Activated CD8-positive, alpha-beta T cell treated with anti-CD3 and anti-CD28 coated beads for 36 hours (primary cell): ENCODE measurements at regions not wholly inside any gene's neighbourhood (a gene's known extent, or its start where the extent isn't known, plus 50 kb on each side); places are given as distances from the start of the nearest gene placed in this dataset.
A peak's percentile ranks its signal among the peaks of the same experiment; 100 is the strongest.

Experiments
- ATAC-seq: fragments of 200-7000 bp; cut with Tn5 transposase; one replicate; pipeline ENCODE4 v1.10.0; 2021; ENCODE audit warnings: mild to moderate bottlenecking, moderate library complexity
- CTCF ChIA-PET: fragments of 350-600 bp; sonication (Branson Sonifier 250); formaldehyde crosslinking; loops from one replicate; lab custom pipeline; 2021; ENCODE audit warnings: antibody characterized with exemption; lab: Charles Lee
- POLR2A ChIA-PET: fragments of 350-600 bp; sonication (Branson Sonifier 250); formaldehyde crosslinking; loops from one replicate; lab custom pipeline; 2021; ENCODE audit warnings: antibody characterized with exemption; lab: Charles Lee
- DNase-seq: peaks from one replicate; pipeline ENCODE4 v3.0.0-alpha.2; 2020
- H3K27ac Mint-ChIP-seq: one replicate; pipeline ENCODE4 v1.8.0; 2021; ENCODE audit warnings: mild to moderate bottlenecking, mixed read lengths
- H3K27me3 Mint-ChIP-seq: one replicate; pipeline ENCODE4 v1.8.0; 2021; ENCODE audit warnings: mixed read lengths
- H3K36me3 Mint-ChIP-seq: one replicate; pipeline ENCODE4 v1.8.0; 2021; ENCODE audit warnings: low read depth, mixed read lengths
- H3K4me1 Mint-ChIP-seq: one replicate; pipeline ENCODE4 v1.8.0; 2021; ENCODE audit warnings: low read depth, mixed read lengths
- H3K4me3 Mint-ChIP-seq: one replicate; pipeline ENCODE4 v1.8.0; 2021; ENCODE audit warnings: mild to moderate bottlenecking, moderate library complexity, mixed read lengths
- H3K9me3 Mint-ChIP-seq: one replicate; pipeline ENCODE4 v1.8.0; 2021; ENCODE audit warnings: mixed read lengths
- CTCF ChIP-seq: fragments of 200-600 bp; IDR thresholded peaks from one replicate; pipeline ENCODE4 v1.8.0; 2022; ENCODE audit warnings: antibody characterized with exemption, mild to moderate bottlenecking
- intact Hi-C: fragments of 100-400 bp; cut with micrococcal nuclease; formaldehyde crosslinking; loops from one replicate; pipeline ENCODE4 v1.10.0; 2022

DNA sequence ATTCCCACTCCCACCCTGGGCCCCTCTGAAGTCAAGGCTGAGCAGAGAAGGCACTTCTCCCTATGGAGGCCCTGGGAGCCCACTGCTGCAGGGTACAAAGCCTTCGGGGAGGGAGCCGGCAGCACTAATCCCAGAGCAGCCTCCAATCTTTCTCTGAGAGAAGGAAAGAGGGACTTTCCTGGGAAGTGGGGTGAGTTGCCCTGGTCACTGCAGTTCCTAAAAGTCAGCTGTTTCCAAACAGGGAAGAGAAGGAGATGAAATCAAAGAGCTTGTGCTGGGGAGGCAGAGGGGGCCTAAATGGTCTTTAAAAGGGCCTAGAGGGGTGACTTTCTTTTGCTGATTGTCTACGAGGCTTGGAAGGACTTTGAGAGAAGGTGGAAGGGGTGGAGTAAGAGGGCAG is 264.7 kb downstream of the TNS1 start:
- no peak for ATAC-seq
- CTCF ChIA-PET, result interaction anchor here (1.9 to 2.2 kb wide), 2 partner anchors 18 to 25 kb away, joined by 5 to 7 read pairs; no protein-coding TSS in a partner anchor
- peaks cover 26% of the 10 kb centered on the region for H3K4me1 Mint-ChIP-seq

GRCh38 chr2:217736776-217737550 is 265.8 kb downstream of the TNS1 start:
- TF ChIP-seq CTCF, result no peak
- Mint-ChIP-seq H3K4me1 (peaks cover 33% of the 10 kb centered on the region), H3K36me3 (peaks cover 19% of the 10 kb centered on the region), H3K9me3 (no peaks in the 10 kb centered on the region), H3K4me3 (no peak overlapping the region), H3K27ac (no peak overlapping the region), H3K27me3 (no peaks in the 10 kb centered on the region)
- ChIA-PET CTCF (interaction anchor here (1.4 to 2.2 kb wide), 2 partner anchors 19 to 21 kb away, joined by 3 to 7 read pairs; no protein-coding TSS in a partner anchor), POLR2A (no interaction called here)
- intact Hi-C loops, result no loop called here
- DNase-seq (no peak), ATAC-seq (no peak)

More for the DNA sequence above, 264.7 kb downstream of the TNS1 start:
- Mint-ChIP-seq H3K4me3 (no peak overlapping the region), H3K9me3 (no peaks in the 10 kb centered on the region), H3K36me3 (peaks cover 19% of the 10 kb centered on the region), H3K27ac (no peak overlapping the region), H3K27me3 (no peaks in the 10 kb centered on the region)
- intact Hi-C loops, result no loop called here
- DNase-seq, result no peak
- TF ChIP-seq CTCF, result no peak
- POLR2A ChIA-PET, result no interaction called here

GRCh38 chr2:217735899-217736298 is 266.9 kb downstream of the TNS1 start:
- DNase-seq (no peak), ATAC-seq (no peak)
- Mint-ChIP-seq H3K4me1 (peaks cover 35% of the 10 kb centered on the region), H3K9me3 (no peaks in the 10 kb centered on the region), H3K4me3 (no peak overlapping the region), H3K27ac (no peak overlapping the region), H3K36me3 (peaks cover 19% of the 10 kb centered on the region), H3K27me3 (no peaks in the 10 kb centered on the region)
- CTCF ChIA-PET, result interaction anchor here (1.1 to 1.4 kb wide), 2 partner anchors 20 to 23 kb away, joined by 3 read pairs; no protein-coding TSS in a partner anchor
- POLR2A ChIA-PET, result no interaction called here
- no peak for TF ChIP-seq CTCF
- intact Hi-C loops, result no loop called here

DNA sequence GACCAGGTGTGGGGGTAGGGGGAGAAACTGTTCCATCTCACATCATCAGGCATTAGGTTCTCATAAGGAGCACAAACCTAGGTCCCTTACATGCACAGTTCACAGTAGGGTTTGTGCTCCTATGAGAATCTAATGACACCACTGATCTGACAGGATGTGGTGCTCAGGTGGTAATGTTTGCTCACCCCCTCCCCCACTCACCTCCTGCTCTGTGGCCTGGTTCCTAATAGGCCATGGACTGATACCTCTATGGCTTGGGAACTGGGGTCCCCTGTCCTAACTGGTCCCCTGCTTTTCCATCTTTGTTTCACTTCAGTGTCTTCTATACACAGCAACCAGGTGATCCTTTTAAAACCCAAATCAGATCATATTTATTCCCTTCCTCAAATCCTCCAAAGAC is 267.8 kb downstream of the TNS1 start:
- Mint-ChIP-seq H3K4me1 (peaks cover 35% of the 10 kb centered on the region), H3K4me3 (no peak overlapping the region), H3K9me3 (no peaks in the 10 kb centered on the region), H3K27ac (peak overlapping the region; percentile 57), H3K36me3 (peaks cover 19% of the 10 kb centered on the region), H3K27me3 (no peaks in the 10 kb centered on the region)
- ChIA-PET POLR2A (no interaction called here), CTCF (interaction anchor here (1.1 to 1.4 kb wide), 2 partner anchors 19 to 22 kb away, joined by 3 read pairs; no protein-coding TSS in a partner anchor)
- no peak for TF ChIP-seq CTCF
- peak; percentile 71 for ATAC-seq
- intact Hi-C loops, result no loop called here
- DNase-seq, result peak; percentile 54

- Mint-ChIP-seq H3K9me3 (no peaks in the 10 kb centered on the region), H3K4me3 (no peak overlapping the region), H3K27ac (peak overlapping the region; percentile 4), H3K27me3 (no peaks in the 10 kb centered on the region), H3K4me1 (peaks cover 35% of the 10 kb centered on the region), H3K36me3 (peaks cover 19% of the 10 kb centered on the region)
- CTCF ChIA-PET, result interaction anchor here (1.3 to 2.1 kb wide), 2 partner anchors 20 to 23 kb away, joined by 4 to 9 read pairs; no protein-coding TSS in a partner anchor
- POLR2A ChIA-PET, result interaction anchor here (1.0 kb wide), 1 partner anchor 25 kb away, joined by 3 read pairs; no protein-coding TSS in a partner anchor
- ATAC-seq (no peak), DNase-seq (no peak)
- TF ChIP-seq CTCF, result no peak
- intact Hi-C loops, result no loop called here
These were observed 269.3 kb downstream of the TNS1 start for GRCh38 chr2:217733461-217733860.
